Peyer's patch (tissue), 4 donors: ENCODE measurements at regions not wholly inside any gene's neighbourhood (a gene's known extent, or its start where the extent isn't known, plus 50 kb on each side); places are given as distances from the start of the nearest gene placed in this dataset.

Source experiments
- POLR2A ChIP-seq, 2 donors: fragments of 450-650 bp; IDR thresholded peaks; one replicate each; pipeline ENCODE4 v1.5.1; 2017; ENCODE audit warnings: antibody characterized with exemption in 2 of 2, mild to moderate bottlenecking in 2 of 2, moderate library complexity in 2 of 2
- TF ChIP-seq, protein P1 (sequence below), 6 experiments: fragments of 450-650 bp in 4 of 6; fragments of 200-600 bp in 2 of 6; sonication (generic) in 1 of 6; IDR thresholded peaks; one replicate each; pipeline ENCODE4 v1.5.1; 2017 to 2019; ENCODE audit warnings: antibody characterized with exemption in 6 of 6, mild to moderate bottlenecking in 3 of 6, moderate library complexity in 1 of 6

DNA sequence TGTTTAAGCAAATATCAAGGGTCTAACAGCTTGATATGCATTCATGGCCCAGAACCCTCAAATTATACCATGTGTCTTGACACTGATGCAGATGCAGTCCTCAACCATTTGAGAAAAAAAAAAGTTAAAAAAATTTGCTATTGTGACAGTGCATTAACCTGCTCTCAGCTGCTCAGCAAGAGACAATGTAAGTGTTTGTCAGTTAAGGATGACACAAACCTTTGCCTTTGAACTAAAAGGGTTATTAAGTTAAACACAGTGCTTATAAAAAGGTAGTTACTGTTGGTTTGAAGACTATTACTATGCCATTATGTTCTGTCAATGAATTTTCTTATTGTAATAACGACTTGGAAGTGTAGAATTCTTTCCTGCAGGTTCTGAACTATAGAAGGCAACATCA, 655.6 kb upstream of the NEGR1 start:
- TF ChIP-seq, protein P1, sequence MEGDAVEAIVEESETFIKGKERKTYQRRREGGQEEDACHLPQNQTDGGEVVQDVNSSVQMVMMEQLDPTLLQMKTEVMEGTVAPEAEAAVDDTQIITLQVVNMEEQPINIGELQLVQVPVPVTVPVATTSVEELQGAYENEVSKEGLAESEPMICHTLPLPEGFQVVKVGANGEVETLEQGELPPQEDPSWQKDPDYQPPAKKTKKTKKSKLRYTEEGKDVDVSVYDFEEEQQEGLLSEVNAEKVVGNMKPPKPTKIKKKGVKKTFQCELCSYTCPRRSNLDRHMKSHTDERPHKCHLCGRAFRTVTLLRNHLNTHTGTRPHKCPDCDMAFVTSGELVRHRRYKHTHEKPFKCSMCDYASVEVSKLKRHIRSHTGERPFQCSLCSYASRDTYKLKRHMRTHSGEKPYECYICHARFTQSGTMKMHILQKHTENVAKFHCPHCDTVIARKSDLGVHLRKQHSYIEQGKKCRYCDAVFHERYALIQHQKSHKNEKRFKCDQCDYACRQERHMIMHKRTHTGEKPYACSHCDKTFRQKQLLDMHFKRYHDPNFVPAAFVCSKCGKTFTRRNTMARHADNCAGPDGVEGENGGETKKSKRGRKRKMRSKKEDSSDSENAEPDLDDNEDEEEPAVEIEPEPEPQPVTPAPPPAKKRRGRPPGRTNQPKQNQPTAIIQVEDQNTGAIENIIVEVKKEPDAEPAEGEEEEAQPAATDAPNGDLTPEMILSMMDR (IDR thresholded peaks at IDR 0.05): no peak
- TF ChIP-seq POLR2A (IDR thresholded peaks at IDR 0.05): no peak
